Eye (tissue), 1 donor: ENCODE measurements at regions not wholly inside any gene's neighbourhood (a gene's known extent, or its start where the extent isn't known, plus 50 kb on each side); places are given as distances from the start of the nearest gene placed in this dataset.
A peak's percentile ranks its signal among the peaks of the same experiment; 100 is the strongest.

Experiments used
- DNase-seq: peaks from one replicate; pipeline ENCODE4 v3.0.0-alpha.2; 2015

- DNase-seq: no peak
Measured at GRCh38 chr12:11568762-11569478, 80.6 kb upstream of the ETV6 start.

- DNase-seq: no peak
Measured at GRCh38 chr12:11569716-11570115, 79.8 kb upstream of the ETV6 start.

GRCh38 chr12:11573880-11574279, 75.6 kb upstream of the ETV6 start:
- DNase-seq: no peak

GRCh38 chr12:11576104-11576503, 73.4 kb upstream of the ETV6 start:
- no peak for DNase-seq

GRCh38 chr12:11577658-11578260, 71.7 kb upstream of the ETV6 start:
- no peak for DNase-seq

GRCh38 chr12:11578461-11578993, 70.9 kb upstream of the ETV6 start:
- DNase-seq: no peak

- DNase-seq: peak; percentile 15
Measured at GRCh38 chr12:11580125-11580751, 69.2 kb upstream of the ETV6 start.

GRCh38 chr12:11581179-11581755, 68.2 kb upstream of the ETV6 start:
- DNase-seq: peak; percentile 93

- no peak for DNase-seq
Measured at GRCh38 chr12:11584221-11584855, 65.1 kb upstream of the ETV6 start.

- no peak for DNase-seq
Measured at GRCh38 chr12:11592484-11592883, 57.0 kb upstream of the ETV6 start.

GRCh38 chr12:11593013-11593412, 56.5 kb upstream of the ETV6 start:
- DNase-seq: no peak

- no peak for DNase-seq
Measured at GRCh38 chr12:11595080-11595479, 54.4 kb upstream of the ETV6 start.

GRCh38 chr12:11596141-11596540, 53.3 kb upstream of the ETV6 start:
- DNase-seq: no peak

GRCh38 chr12:11598900-11599299, 50.6 kb upstream of the ETV6 start:
- no peak for DNase-seq
